GM19351 (cell line): ENCODE measurements at regions not wholly inside any gene's neighbourhood (a gene's known extent, or its start where the extent isn't known, plus 50 kb on each side); places are given as distances from the start of the nearest gene placed in this dataset.
A peak's percentile ranks its signal among the peaks of the same experiment; 100 is the strongest.
"Not testable (repeated sequence)": the region's sequence is repeated elsewhere in the genome, so short reads cannot be mapped to it uniquely, and the experiment has no call there.

Experiments
- ATAC-seq: cut with Tn5 transposase; IDR thresholded peaks from one replicate; pipeline ENCODE4 v1.9.1; 2021; ENCODE audit warnings: mild to moderate bottlenecking, moderate library complexity; ENCODE audit not compliant: unreplicated experiment

DNA sequence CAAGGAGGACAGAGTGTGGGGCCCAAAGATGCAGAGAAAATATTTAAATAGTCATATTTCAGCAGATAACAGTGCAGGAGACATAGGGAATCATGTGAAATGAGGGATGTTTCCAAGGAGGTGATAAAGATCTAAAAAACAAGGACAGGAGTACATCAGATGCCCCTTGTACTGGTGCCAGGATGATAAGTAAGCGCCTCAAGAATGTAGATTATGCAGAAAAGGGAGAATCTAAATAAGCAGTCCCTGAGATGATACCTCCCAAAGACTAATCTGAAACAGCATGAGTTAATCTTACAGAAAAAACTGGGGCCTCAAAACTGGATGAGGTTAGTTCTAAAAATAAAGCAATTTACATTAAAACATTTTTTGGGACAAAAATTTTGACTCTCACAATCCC, 136.1 kb upstream of the WDFY3 start:
- ATAC-seq = no peak

DNA sequence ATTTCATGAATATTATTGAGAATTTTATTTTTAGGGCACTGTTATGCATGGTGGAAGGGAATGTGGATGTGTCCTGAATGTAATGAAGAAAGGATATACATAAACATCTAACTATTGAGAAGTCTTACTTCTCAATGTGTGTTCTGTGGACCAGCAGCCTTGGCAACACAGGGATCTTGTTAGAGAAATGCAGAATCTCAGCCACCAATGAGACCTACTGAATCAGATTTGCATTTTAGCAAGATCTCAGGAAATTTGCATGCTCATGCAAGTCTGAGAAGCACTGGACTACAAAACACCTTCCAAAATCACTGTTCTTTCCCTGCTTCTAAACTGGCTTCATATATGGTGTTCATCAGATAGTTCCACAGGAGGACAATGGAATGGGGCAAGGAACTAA, 139.7 kb upstream of the WDFY3 start:
- no peak for ATAC-seq

DNA sequence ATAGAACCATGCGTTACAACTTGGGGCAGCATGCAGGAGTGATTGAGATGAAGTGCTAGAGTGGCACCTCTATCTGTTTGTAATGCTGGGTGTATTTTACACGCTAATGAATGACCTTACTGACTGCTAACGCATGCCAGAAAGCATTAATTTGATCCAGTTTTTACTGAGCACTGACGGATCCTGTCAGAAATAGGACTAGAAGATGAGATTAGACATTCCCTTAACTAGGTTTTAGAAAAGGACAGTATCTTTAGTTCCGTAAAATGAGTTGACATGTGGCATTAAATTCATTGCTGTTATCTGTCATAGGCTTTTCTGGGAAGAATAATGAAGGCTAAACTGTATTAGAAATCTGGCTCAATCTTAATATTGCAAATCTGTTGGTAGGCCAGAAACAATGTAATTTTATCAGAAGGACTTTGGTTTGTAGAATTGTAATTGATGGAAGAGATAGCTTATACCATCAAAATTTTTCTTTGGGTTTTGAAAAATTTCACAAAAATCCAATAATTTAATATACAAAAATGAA, 140.4 kb upstream of the WDFY3 start:
- ATAC-seq = no peak

DNA sequence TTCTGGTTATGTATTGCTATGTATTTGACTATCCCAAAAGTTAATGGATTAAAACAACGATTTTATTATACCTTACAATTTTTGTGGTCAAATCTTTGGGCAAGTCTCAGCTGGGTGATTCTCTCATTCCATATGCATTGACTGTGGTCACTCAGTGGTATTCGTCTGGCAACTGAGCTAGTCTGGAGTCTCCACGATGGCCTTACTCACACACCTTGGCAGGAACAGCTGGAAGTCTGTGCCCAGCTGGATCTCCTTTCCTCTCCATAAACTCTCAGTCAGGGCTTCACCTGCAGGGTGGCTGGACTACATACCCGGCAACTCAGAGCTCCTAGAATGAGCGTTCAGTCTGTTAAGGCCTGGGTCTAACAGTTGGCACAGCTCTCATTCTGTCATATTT, 141.1 kb upstream of the WDFY3 start:
- no peak for ATAC-seq

DNA sequence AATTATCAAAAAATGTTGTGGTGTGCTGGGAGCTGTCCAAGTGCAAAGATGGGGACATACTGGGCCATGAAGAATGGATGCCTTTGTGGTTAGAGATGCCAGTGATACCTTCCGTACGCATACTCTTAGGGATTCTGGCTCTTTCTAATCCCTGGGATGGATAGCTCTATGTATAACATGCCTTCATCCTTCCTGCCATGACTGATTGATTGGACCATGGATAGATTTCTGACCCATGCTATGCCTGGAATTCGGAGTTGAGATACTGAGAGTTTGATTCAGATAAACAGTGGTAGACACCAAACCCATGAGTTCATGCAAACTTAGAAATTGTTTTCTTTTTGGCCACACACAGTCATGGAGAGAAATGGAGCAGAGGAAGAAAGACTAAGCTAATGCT, 147.2 kb upstream of the WDFY3 start:
- ATAC-seq = no peak

DNA sequence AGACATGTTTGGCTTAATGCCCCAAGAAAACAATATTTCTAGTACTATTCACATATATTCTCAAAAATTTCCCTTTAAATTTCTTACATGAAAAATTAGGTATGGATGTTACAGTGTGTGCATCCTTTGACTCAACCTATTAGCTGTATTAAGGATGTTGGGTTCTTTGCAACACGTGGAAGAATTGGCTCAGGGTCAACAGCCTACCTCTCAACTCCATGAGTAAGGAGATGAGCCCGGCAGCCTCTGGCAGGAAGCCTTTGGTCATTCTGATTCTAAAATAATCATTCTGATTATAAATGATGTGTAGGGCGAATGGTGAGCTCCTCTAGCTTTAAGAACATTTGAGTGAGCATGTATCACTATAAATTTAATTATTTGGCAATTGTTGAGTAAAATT, 148.0 kb upstream of the WDFY3 start:
- ATAC-seq = no peak

DNA sequence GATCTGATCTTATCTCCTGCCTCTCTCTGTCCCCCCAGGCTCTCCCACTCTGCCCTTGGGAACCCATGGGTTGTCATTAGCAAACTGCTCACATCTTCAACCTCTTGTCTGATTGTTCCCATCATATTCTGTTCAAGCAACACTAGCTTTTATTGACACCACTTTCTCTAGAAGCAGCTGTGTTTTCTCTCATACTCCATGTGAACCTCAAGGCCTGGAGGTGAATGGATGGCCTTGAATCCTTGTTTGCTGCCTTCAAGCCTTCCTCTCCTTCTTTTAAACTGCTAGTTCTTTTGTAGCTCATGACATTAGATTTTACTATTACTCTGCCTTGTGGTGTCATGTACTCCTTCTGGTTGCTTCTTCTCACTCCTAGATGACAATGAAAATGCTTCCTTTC, 149.5 kb upstream of the WDFY3 start:
- ATAC-seq = no peak

DNA sequence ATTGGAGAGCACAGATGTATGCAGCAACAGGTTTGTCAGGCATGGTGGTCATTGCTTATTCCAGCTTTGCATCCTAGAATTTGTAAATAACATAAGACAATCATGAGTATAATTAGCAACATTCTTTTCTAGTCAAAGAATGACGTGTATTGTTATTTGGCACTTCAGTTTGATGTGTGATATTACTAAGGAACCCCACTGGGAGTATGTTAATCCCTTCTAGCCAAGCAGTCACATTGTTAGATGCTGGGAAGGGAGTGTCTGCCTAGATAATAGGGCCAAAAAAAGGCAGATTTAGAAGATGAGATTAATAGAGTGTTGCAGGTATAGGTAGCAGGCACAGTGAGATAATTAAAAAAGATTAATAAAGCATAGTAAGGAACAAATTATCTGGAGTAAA, 159.2 kb upstream of the WDFY3 start:
- ATAC-seq = no peak

DNA sequence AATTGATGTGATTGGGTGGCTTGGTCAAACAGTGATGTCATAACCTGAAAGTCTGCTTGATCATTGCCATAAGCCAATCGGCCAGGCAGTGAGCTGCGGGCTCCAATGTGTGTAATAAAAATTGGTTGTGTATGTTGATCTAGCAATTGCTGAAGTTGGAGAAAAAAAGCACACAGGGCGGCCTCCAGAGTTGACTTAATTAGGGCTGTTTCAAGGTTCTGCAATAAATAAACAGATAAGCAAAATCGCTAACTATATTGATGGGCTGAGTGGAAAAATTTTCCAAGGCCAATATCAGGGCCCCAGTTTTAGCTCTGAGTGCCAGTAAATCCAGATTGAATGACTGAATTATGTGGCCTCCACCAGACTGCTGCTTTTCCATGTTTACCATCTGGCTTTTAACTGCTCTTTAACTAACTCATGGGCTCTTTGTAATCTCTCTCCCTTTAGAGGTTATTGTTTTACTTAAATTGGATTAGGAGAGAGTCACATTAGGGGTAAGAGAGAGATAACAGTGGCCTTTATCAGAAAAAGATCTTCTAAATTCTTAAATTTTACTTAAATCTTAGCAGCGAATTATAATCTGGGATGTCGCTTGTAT, 160.6 kb upstream of the WDFY3 start:
- no peak for ATAC-seq

DNA sequence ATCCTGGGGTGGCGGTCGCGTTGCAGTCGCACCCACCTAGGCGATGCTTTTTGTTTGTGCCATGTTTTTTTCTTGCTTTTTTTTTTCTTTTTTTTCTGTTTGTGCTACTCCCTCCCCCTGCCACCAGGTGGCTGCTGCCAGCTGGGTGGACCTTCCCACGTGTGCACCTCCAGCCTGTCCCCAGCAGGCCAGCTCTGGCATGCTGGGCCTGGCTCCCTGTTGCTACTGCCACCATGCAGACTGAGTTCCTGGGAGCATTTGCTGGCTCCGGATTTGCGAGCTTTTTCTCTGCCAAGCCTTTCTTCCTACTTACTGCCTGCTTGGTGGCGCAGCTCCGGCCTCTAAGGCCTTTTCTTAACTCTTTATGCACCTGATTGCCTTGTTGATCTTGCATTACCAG, 161.2 kb upstream of the WDFY3 start:
- peak; percentile 99 for ATAC-seq

DNA sequence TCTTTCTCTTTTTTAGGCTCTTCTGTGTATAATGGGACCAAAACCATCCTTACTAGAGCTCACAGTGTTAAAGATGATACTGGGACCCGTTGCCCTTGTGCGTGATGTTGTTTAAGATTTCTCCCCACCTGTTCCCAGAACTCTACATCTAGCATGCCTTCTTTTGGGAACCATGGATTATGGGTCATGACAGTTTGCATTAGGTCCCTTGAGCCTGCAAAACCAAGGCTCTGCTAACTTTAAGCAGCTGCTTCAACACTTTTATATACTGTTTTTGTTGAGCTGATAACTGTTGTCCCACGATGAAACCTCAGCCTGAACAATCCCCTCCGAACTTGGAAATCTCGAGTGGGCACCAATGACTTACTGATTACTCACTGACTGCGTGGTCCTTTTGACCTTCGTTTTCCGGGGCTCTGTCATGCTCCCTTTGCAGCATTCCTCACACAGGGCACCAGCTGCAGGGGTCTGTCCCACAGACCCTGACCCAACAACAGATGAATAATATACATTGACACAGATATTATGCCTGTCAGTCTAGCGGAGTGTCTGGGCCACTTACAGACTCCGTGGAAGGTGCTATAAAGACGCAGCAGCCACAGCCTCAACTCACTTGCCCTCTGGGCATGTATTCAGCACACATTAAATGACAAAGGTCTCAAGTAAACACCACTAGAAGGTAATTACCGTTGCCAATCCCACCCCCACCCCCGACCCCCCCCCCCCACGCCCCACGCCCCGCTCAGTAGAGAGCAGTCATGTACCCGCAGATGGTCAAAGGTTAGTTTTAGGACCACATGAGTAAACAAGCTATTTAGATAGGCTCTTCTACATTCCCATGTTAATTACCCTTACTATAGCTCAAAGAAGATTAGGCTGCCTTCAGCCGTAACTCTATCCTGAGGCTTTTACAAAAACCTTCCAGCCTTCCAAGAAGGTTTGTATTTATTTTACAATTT, 162.0 kb upstream of the WDFY3 start:
- ATAC-seq = no peak

DNA sequence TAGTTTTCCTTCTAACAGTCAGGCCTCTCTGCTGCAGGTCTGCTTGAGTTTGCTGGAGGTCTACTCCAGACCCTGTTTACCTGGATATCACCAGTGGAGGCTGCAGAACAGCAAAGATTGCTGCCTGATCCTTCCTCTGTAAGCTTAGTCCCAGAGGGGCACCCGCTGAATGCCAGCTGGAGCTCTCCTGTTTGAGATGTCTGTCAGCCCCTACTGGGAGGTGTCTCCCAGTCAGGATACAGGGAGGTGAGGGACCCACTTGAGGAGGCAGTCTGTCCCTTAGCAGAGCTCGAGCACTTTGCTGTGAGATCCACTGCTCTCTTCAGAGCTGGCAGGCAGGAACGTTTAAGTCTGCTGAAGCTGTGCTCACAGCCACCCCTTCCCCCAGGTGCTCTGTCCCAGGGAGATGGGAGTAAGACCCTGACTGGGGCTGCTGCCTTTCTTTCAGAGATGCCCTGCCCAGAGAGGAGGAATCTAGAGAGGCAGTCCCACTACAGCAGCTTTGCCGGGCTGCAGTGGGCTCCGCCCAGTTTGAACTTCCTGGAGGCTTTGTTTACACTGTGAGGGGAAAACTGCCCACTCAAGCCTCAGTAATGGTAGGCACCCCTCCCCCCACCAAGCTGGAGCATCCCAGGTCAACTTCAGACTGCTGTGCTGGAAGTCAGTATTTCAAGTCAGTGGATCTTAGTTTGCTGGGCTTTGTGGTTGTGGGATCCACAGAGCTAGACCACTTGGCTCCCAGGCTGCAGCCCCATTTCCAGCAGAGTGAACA, 163.1 kb upstream of the WDFY3 start:
- ATAC-seq = not testable (repeated sequence)

DNA sequence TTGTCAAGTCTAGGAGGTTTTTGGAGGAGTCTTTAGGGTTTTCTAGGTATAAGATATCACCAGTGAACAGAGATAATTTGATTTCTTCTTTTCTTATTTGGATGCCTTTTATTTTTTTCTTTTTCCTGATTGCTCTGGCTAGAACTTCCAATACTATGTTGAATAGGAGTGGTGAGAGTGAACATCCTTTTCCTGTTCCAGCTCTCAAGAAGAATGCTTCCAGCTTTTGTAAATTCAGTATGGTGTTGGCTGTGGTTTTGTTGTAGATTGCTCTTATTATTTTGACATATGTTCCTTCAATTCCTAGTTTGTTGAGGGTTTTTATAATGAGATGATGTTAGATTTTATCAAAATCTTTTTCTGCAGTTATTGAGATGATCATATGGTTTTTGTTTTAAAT, 165.6 kb upstream of the WDFY3 start:
- no peak for ATAC-seq

DNA sequence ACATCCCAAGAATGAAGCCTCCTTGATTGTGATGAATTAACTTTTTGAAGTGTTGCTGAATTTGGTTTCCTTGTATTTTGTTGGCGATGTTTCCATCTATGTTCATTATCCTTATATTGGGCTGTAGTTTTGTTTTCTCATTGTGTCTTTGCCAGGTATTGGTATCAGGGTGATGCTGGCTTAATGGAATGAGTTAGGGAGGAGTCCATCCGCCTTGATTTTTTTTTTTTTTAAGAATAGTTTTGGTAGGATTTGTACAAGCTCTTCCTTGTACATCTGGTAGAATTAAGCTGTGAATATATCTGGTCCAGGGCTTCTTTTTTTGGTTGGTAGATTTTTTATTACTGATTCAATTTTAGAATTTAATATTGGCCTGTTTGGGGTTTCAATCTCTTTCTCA, 166.1 kb upstream of the WDFY3 start:
- no peak for ATAC-seq

DNA sequence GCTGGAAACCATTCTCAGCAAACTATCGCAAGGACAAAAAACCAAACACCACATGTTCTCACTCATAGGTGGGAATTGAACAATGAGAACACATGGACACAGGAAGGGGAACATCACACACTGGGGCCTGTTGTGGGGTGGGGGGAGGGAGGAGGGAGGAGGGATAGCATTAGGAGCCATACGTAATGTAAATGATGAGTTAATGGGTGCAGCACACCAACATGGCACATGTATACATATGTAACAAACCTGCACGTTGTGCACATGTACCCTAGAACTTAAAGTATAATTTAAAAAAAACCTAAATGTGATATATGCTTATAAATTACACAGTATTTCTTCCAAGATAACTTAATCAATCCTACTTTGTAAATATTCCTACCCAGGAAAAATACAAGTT, 173.3 kb upstream of the WDFY3 start:
- not testable (repeated sequence) for ATAC-seq

DNA sequence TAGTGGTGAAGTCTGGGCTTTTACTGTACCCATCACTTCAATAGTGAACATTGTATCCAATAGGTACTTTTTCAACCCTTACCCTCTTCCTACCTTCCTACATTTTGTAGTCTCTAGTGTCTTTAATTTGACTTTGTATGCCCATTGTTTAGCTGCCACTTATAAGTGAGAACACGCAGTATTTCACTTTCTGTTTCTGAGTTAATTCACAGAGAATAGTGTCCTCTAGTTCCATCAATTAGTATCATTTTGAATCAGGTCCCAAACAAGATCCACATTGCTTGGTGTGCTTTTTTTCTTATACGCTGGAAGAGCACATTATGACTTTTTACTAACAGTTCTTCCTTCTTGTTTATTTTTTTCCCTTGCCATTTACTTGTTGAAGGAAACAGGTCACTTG, 176.0 kb upstream of the WDFY3 start:
- peak; percentile 58 for ATAC-seq

DNA sequence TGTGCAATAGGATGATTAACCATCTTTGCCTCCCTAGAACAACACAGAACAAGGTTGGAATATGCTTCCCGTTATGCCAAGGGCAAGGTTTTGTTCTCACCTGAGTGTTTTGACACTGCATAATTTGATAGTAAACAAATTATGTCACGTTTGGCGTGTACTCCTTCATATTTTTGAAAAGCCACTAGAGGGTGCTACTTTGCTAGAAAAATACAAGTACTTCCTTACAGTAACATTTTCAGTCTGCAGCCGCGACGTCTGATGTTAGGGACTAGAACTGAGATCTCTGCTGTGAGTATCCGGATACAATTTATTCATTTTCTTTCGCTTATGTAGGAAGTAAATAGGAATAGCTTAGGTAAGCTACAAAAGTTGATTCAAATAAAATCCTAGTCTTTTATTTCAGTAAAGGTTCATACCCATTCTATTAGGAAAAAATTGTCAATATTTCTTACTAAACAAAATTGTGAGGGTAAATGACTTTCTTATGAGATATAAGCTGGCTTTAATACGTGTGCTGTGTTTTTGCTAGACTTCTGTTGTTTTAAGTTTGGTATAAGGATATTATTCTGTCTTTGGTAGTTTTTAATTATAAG, 181.1 kb upstream of the WDFY3 start:
- peak; percentile 94 for ATAC-seq

DNA sequence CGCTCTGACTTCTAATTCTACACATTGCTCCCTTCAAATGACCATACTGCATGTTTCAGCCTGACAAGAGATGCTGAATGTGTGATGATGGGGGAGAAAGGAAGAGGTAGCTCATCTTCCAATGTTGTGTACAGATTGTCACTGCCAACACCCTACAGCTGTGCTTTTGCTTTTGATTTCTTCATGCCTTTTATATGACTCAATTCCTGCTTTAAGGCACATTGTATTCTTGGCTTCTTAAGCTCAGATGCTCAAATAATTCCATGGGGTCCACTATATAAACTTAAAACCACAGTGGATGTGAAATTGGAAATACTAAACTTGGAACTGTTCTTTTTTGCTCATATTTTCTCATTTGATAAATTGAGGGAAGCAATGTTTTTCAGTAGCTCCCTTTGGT, 183.2 kb upstream of the WDFY3 start:
- ATAC-seq = no peak

DNA sequence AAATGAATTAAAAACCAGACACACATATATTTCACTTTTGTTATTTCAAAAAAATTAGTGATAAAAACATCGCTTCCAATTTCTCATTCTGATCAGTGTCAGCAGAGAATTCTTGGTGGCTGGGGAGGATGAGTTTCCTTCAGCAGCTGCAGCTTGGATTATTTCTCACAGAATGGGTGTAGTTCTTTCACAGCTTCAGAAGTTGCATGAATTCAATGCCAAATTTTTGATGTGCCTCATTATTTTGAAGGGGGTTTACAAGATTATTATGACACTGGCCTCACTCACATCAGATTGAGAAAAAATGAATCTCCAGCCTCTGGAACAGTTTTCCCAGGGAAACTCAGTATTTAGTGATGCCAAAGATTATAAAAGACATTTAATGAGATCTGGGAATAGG, 184.9 kb upstream of the WDFY3 start:
- ATAC-seq = no peak

DNA sequence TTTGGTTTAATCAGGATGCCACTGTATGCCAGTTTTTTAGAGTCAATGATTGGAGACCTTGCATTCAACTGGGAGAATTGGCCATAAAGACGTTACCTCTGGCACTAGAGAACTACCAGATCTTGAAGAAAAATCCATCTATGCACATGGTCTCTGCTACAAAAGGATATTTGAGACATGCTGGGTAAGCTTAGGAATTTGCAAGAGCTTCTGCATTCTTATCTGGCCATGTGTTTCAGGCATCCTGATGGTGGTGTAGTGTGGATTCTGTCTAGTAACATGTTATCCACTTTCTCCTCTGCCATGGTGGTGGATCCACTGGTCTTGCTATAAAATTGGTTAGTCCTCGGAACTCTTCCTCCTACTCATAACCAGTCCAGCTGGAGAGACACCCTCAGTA, 185.3 kb upstream of the WDFY3 start:
- ATAC-seq = no peak

DNA sequence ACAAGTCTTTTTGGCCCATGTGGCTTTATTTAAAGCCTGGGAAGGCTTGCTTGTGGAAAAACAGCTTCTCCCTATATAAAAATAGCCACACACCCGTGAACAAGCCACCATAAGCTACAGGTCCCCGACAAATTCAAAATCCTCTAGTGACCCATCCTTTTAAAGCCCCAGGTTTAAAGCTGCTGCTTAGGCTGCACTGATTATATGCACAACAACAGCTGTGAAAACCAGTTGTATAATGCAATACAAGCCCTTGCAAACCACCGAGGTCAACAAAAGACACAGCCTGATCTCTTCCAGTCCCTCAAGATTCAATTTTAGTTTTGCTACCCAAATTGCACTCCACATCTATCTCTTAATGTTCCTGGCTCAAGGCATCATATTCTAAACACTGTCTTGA, 186.0 kb upstream of the WDFY3 start:
- no peak for ATAC-seq
